Epidermal melanocyte (primary cell): ENCODE measurements at regions not wholly inside any gene's neighbourhood (a gene's known extent, or its start where the extent isn't known, plus 50 kb on each side); places are given as distances from the start of the nearest gene placed in this dataset.

Experiments used
- DNase-seq: peaks from one replicate; pipeline ENCODE4 v3.0.0; 2011; ENCODE audit warnings: low spot score; ENCODE audit not compliant: insufficient read length

GRCh38 chr11:80815752-80816453 is 1375.1 kb upstream of the TENM4 start:
- no peak for DNase-seq

- no peak for DNase-seq
Measured at GRCh38 chr11:80814813-80815212, 1374.0 kb upstream of the TENM4 start.

GRCh38 chr11:80810695-80811094 is 1369.9 kb upstream of the TENM4 start:
- DNase-seq, result no peak

- no peak for DNase-seq
Measured at GRCh38 chr11:80798174-80798573, 1357.3 kb upstream of the TENM4 start.

GRCh38 chr11:80783561-80783960 is 1342.7 kb upstream of the TENM4 start:
- no peak for DNase-seq

GRCh38 chr11:80782135-80782885 is 1341.5 kb upstream of the TENM4 start:
- no peak for DNase-seq

- no peak for DNase-seq
Measured at GRCh38 chr11:80779905-80780605, 1339.2 kb upstream of the TENM4 start.

- DNase-seq, result no peak
Measured at GRCh38 chr11:80778941-80779340, 1338.1 kb upstream of the TENM4 start.

GRCh38 chr11:80778432-80778831 is 1337.6 kb upstream of the TENM4 start:
- DNase-seq, result no peak

- DNase-seq, result no peak
Measured at GRCh38 chr11:80773919-80774318, 1333.1 kb upstream of the TENM4 start.

- DNase-seq, result no peak
Measured at GRCh38 chr11:80771017-80771416, 1330.2 kb upstream of the TENM4 start.

GRCh38 chr11:80758787-80759186 is 1318.0 kb upstream of the TENM4 start:
- no peak for DNase-seq

- no peak for DNase-seq
Measured at GRCh38 chr11:80748207-80748925, 1307.5 kb upstream of the TENM4 start.

GRCh38 chr11:80746300-80746699 is 1305.5 kb upstream of the TENM4 start:
- DNase-seq, result no peak

- no peak for DNase-seq
Measured at GRCh38 chr11:80745416-80745815, 1304.6 kb upstream of the TENM4 start.

GRCh38 chr11:80733790-80734189 is 1293.0 kb upstream of the TENM4 start:
- no peak for DNase-seq

- no peak for DNase-seq
Measured at GRCh38 chr11:80733361-80733760, 1292.5 kb upstream of the TENM4 start.

- DNase-seq, result no peak
Measured at GRCh38 chr11:80727315-80727714, 1286.5 kb upstream of the TENM4 start.

- DNase-seq, result no peak
Measured at GRCh38 chr11:80726236-80726635, 1285.4 kb upstream of the TENM4 start.

GRCh38 chr11:80724366-80724765 is 1283.5 kb upstream of the TENM4 start:
- no peak for DNase-seq

GRCh38 chr11:80722629-80723028 is 1281.8 kb upstream of the TENM4 start:
- no peak for DNase-seq

- DNase-seq, result no peak
Measured at GRCh38 chr11:80720295-80720694, 1279.5 kb upstream of the TENM4 start.
